OCI-LY7 (cell line): ENCODE measurements at regions not wholly inside any gene's neighbourhood (a gene's known extent, or its start where the extent isn't known, plus 50 kb on each side); places are given as distances from the start of the nearest gene placed in this dataset.

ENCODE experiments used
- BruUV-seq: library from RNA; stranded (reverse); fragments of 400-500 nt; replicated peaks from 2 replicates; lab custom pipeline; 2021; lab: Mats Ljungman, UMichigan
- CTCF ChIA-PET: fragments of 300-600 bp; sonication (Branson Sonifier 250); formaldehyde crosslinking; loops from one replicate; lab custom pipeline; 2022; ENCODE audit warnings: antibody characterized with exemption; ENCODE audit not compliant: unreplicated experiment; lab: Charles Lee
- POLR2A ChIA-PET: fragments of 300-600 bp; sonication (Branson Sonifier 250); formaldehyde crosslinking; loops from one replicate; lab custom pipeline; 2022; ENCODE audit warnings: antibody characterized with exemption; lab: Charles Lee
- DNase-seq: peaks from one replicate; pipeline ENCODE4 v3.0.0-alpha.2; 2015; ENCODE audit warnings: low spot score
- H2AFZ ChIP-seq: fragments of 200-600 bp; sonication (generic), shearing (Covaris generic); 2 replicates; pipeline ENCODE4 v1.6.1; 2014; ENCODE audit warnings: mild to moderate bottlenecking, antibody characterized with exemption, low read length, moderate library complexity
- H3K27ac ChIP-seq: fragments of 200-600 bp; sonication (generic); 2 replicates; pipeline ENCODE4 v1.5.1; 2014; ENCODE audit warnings: mixed run types, low read depth, mild to moderate bottlenecking, moderate library complexity, low read length, inconsistent platforms; ENCODE audit not compliant: poor library complexity, severe bottlenecking
- H3K36me3 ChIP-seq: fragments of 200-600 bp; sonication (generic); 2 replicates; pipeline ENCODE4 v1.6.1; 2014; ENCODE audit warnings: mild to moderate bottlenecking, antibody characterized with exemption, low read length, moderate library complexity, mixed read lengths; ENCODE audit not compliant: insufficient read depth
- H3K4me1 ChIP-seq: fragments of 200-600 bp; sonication (generic); 2 replicates; pipeline ENCODE4 v1.5.1; 2014; ENCODE audit warnings: mild to moderate bottlenecking, low read length; ENCODE audit not compliant: insufficient read depth, poor library complexity, severe bottlenecking
- H3K4me2 ChIP-seq: fragments of 200-600 bp; sonication (generic); 2 replicates; pipeline ENCODE4 v1.6.1; 2014; ENCODE audit warnings: mild to moderate bottlenecking, low read length
- H3K4me3 ChIP-seq: fragments of 200-600 bp; sonication (generic); 2 replicates; pipeline ENCODE4 v1.5.1; 2014; ENCODE audit warnings: mild to moderate bottlenecking, low read depth, low read length; ENCODE audit not compliant: poor library complexity, severe bottlenecking
- H3K79me2 ChIP-seq: fragments of 200-600 bp; sonication (generic); 2 replicates; pipeline ENCODE4 v1.6.1; 2016; ENCODE audit warnings: low read depth, mild to moderate bottlenecking, low read length, moderate library complexity, mixed read lengths; ENCODE audit not compliant: insufficient read depth
- H3K9me2 ChIP-seq: fragments of 200-600 bp; sonication (generic); 2 replicates; pipeline ENCODE4 v1.6.1; 2016; ENCODE audit warnings: mild to moderate bottlenecking, low read length, mixed read lengths; ENCODE audit not compliant: insufficient read depth
- H3K9me3 ChIP-seq: fragments of 200-600 bp; sonication (generic); 2 replicates; pipeline ENCODE4 v1.6.1; 2014; ENCODE audit warnings: mild to moderate bottlenecking, mixed run types, low read length, mixed read lengths
- H4K20me1 ChIP-seq: fragments of 200-600 bp; sonication (generic); 2 replicates; pipeline ENCODE4 v1.6.1; 2014; ENCODE audit warnings: mild to moderate bottlenecking, antibody characterized with exemption, low read length, moderate library complexity, mixed read lengths; ENCODE audit not compliant: insufficient read depth
- CTCF ChIP-seq: fragments of 200-600 bp; sonication (generic); conservative IDR thresholded peaks from 2 replicates; pipeline ENCODE4 v1.5.1; 2014; ENCODE audit warnings: mild to moderate bottlenecking, antibody characterized with exemption, low read length, moderate library complexity, mixed read lengths
- EZH2phosphoT487 ChIP-seq: fragments of 200-600 bp; sonication (generic); IDR thresholded peaks from 2 replicates; pipeline ENCODE4 v1.6.1; 2018; ENCODE audit warnings: low read depth, borderline replicate concordance, mild to moderate bottlenecking, mixed run types, antibody characterized with exemption, low read length, moderate library complexity, mixed read lengths
- intact Hi-C: fragments of 100-400 bp; cut with micrococcal nuclease; formaldehyde crosslinking; loops from one replicate; pipeline ENCODE4 v1.10.0; 2022; ENCODE audit not compliant: unreplicated experiment

GRCh38 chr7:34382166-34382893 lies 275.7 kb upstream of the NPSR1 start:
- Histone ChIP-seq H3K4me2 (no peak overlapping the region), H3K36me3 (no peaks in the 10 kb centered on the region), H3K9me2 (no peaks in the 10 kb centered on the region), H2AFZ (no peak overlapping the region), H3K79me2 (no peaks in the 10 kb centered on the region), H3K9me3 (no peaks in the 10 kb centered on the region), H3K4me3 (no peak overlapping the region), H3K4me1 (no peaks in the 10 kb centered on the region), H4K20me1 (no peaks in the 10 kb centered on the region), H3K27ac (no peak overlapping the region)
- TF ChIP-seq EZH2phosphoT487, result no peak
- TF ChIP-seq CTCF, result no peak
- intact Hi-C loops, result no loop called here
- BruUV-seq, result no TSS peak
- POLR2A ChIA-PET, result no interaction called here
- CTCF ChIA-PET, result no interaction called here
- no peak for DNase-seq

- Histone ChIP-seq H4K20me1 (no peaks in the 10 kb centered on the region), H3K9me3 (no peaks in the 10 kb centered on the region), H3K4me2 (no peak overlapping the region), H3K36me3 (no peaks in the 10 kb centered on the region), H3K9me2 (no peaks in the 10 kb centered on the region), H2AFZ (no peak overlapping the region), H3K27ac (no peak overlapping the region), H3K4me1 (no peaks in the 10 kb centered on the region), H3K79me2 (no peaks in the 10 kb centered on the region), H3K4me3 (no peak overlapping the region)
- ChIA-PET CTCF (no interaction called here), POLR2A (interaction anchor here (0.6 to 0.7 kb wide), 2 partner anchors 15 to 96 kb away, joined by 3 to 4 read pairs; no protein-coding TSS in a partner anchor)
- DNase-seq, result no peak
- intact Hi-C loops, result no loop called here
- no TSS peak for BruUV-seq
- TF ChIP-seq CTCF, result no peak
- no peak for TF ChIP-seq EZH2phosphoT487
These were observed 272.6 kb upstream of the NPSR1 start for GRCh38 chr7:34385384-34385783.

GRCh38 chr7:34389332-34390078 lies 268.5 kb upstream of the NPSR1 start:
- H2AFZ ChIP-seq, result no peak overlapping the region
- H4K20me1 ChIP-seq, result no peaks in the 10 kb centered on the region
- H3K4me2 ChIP-seq, result no peak overlapping the region
- POLR2A ChIA-PET, result no interaction called here
- no peak for TF ChIP-seq EZH2phosphoT487
- no peak for TF ChIP-seq CTCF
- H3K9me2 ChIP-seq, result no peaks in the 10 kb centered on the region
- BruUV-seq, result no TSS peak
- H3K36me3 ChIP-seq, result no peaks in the 10 kb centered on the region
- no peaks in the 10 kb centered on the region for H3K4me1 ChIP-seq
- no peak overlapping the region for H3K27ac ChIP-seq
- H3K4me3 ChIP-seq, result no peak overlapping the region
- CTCF ChIA-PET, result no interaction called here
- no peaks in the 10 kb centered on the region for H3K9me3 ChIP-seq
- H3K79me2 ChIP-seq, result no peaks in the 10 kb centered on the region
- no peak for DNase-seq
- intact Hi-C loops, result no loop called here
